ENCODE measurements at regions not wholly inside any gene's neighbourhood (a gene's known extent, or its start where the extent isn't known, plus 50 kb on each side); places are given as distances from the start of the nearest gene placed in this dataset.

- H3K27ac ChIP-seq, result no peak overlapping the region
- TF ChIP-seq, protein P1, sequence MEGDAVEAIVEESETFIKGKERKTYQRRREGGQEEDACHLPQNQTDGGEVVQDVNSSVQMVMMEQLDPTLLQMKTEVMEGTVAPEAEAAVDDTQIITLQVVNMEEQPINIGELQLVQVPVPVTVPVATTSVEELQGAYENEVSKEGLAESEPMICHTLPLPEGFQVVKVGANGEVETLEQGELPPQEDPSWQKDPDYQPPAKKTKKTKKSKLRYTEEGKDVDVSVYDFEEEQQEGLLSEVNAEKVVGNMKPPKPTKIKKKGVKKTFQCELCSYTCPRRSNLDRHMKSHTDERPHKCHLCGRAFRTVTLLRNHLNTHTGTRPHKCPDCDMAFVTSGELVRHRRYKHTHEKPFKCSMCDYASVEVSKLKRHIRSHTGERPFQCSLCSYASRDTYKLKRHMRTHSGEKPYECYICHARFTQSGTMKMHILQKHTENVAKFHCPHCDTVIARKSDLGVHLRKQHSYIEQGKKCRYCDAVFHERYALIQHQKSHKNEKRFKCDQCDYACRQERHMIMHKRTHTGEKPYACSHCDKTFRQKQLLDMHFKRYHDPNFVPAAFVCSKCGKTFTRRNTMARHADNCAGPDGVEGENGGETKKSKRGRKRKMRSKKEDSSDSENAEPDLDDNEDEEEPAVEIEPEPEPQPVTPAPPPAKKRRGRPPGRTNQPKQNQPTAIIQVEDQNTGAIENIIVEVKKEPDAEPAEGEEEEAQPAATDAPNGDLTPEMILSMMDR (conservative IDR thresholded peaks at IDR 0.05), result peak; percentile 76
These were observed 52.1 kb downstream of the MPP7 start for GRCh38 chr10:28250782-28251181.

- TF ChIP-seq, protein P1 (conservative IDR thresholded peaks at IDR 0.05), result no peak
- no peak overlapping the region for H3K27ac ChIP-seq
These were observed 52.5 kb downstream of the MPP7 start for GRCh38 chr10:28250358-28250757.

- TF ChIP-seq, protein P1 (conservative IDR thresholded peaks at IDR 0.05), result no peak
- H3K27ac ChIP-seq, result no peak overlapping the region
These were observed 53.4 kb downstream of the MPP7 start for GRCh38 chr10:28249512-28249911.

GRCh38 chr10:28248092-28248491, 54.8 kb downstream of the MPP7 start:
- TF ChIP-seq, protein P1 (conservative IDR thresholded peaks at IDR 0.05), result no peak
- no peak overlapping the region for H3K27ac ChIP-seq

DNA sequence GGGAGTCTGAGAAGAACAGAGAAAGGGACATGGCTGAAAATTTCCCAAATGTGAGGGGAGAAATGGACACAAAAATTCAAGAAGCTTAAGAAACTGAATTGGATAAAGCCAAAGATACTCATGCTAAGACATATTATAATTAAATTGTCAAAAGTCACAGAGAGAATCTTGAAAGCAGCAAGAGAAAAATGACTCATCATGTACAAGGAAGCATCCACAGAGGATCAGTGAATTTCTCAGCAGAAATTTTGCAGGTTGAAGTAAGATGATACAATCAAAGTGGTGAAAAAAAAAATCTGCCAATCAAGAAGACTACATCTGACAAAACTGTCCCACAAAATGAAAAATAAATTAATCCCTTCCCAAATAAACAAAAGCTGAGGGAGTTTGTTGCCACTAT, 56.8 kb downstream of the MPP7 start:
- no peak overlapping the region for H3K27ac ChIP-seq
- TF ChIP-seq, protein P1 (conservative IDR thresholded peaks at IDR 0.05), result no peak

- TF ChIP-seq, protein P1 (conservative IDR thresholded peaks at IDR 0.05), result no peak
- no peak overlapping the region for H3K27ac ChIP-seq
These were observed 58.9 kb downstream of the MPP7 start for GRCh38 chr10:28243923-28244322.

- H3K27ac ChIP-seq, result no peak overlapping the region
- TF ChIP-seq, protein P1 (conservative IDR thresholded peaks at IDR 0.05), result no peak
These were observed 60.2 kb downstream of the MPP7 start for GRCh38 chr10:28242555-28243204.
